CD4-positive, alpha-beta T cell (primary cell): ENCODE measurements at regions not wholly inside any gene's neighbourhood (a gene's known extent, or its start where the extent isn't known, plus 50 kb on each side); places are given as distances from the start of the nearest gene placed in this dataset.

Experiments
- ATAC-seq: fragments of 200-7000 bp; cut with Tn5 transposase; one replicate; pipeline ENCODE4 v1.10.0; 2022; ENCODE audit warnings: mild to moderate bottlenecking; ENCODE audit not compliant: poor library complexity
- CTCF ChIA-PET: fragments of 350-600 bp; sonication (Branson Sonifier 250); formaldehyde crosslinking; loops from one replicate; lab custom pipeline; 2021; ENCODE audit warnings: antibody characterized with exemption, inconsistent platforms; lab: Charles Lee
- POLR2A ChIA-PET: fragments of 350-600 bp; sonication (Branson Sonifier 250); formaldehyde crosslinking; loops from one replicate; lab custom pipeline; 2021; ENCODE audit warnings: antibody characterized with exemption, inconsistent platforms; lab: Charles Lee
- DNase-seq, 14 experiments: peaks; one replicate each; pipeline ENCODE4 v3.0.0-alpha.2; 2013 to 2020; ENCODE audit warnings: mixed read lengths in 2 of 14
- H3K27ac ChIP-seq, 2 donors: one replicate each; pipeline versions ENCODE4 v1.5.1 to v1.7.0; 2013; ENCODE audit warnings: low read length in 2 of 2, low read depth in 1 of 2, mild to moderate bottlenecking in 1 of 2
- H3K27me3 ChIP-seq, 2 experiments: 1 replicate in 1 of 2; 2 replicates in 1 of 2; pipeline versions ENCODE4 v1.6.1 to v1.7.0; 2013; ENCODE audit warnings: low read length in 2 of 2, control low read depth in 1 of 2, mild to moderate bottlenecking in 1 of 2, moderate library complexity in 1 of 2; ENCODE audit not compliant: insufficient read depth in 2 of 2, control insufficient read depth in 1 of 2
- H3K36me3 ChIP-seq: one replicate; pipeline ENCODE4 v1.6.1; 2013; ENCODE audit warnings: low read length, control low read depth; ENCODE audit not compliant: insufficient read depth
- H3K4me1 ChIP-seq: one replicate; pipeline ENCODE4 v1.6.1; 2013; ENCODE audit warnings: low read length, control low read depth; ENCODE audit not compliant: insufficient read depth
- H3K4me3 ChIP-seq: one replicate; pipeline ENCODE4 v1.5.1; 2013; ENCODE audit warnings: mild to moderate bottlenecking, low read length, moderate library complexity
- H3K9me3 ChIP-seq, 2 experiments: 1 replicate in 1 of 2; 2 replicates in 1 of 2; pipeline versions ENCODE4 v1.6.1 to v1.7.0; 2013; ENCODE audit warnings: low read length in 2 of 2, mild to moderate bottlenecking in 2 of 2, control low read depth in 1 of 2, moderate library complexity in 1 of 2; ENCODE audit not compliant: control insufficient read depth in 1 of 2, insufficient read depth in 1 of 2
- H3K27ac Mint-ChIP-seq: one replicate; pipeline ENCODE4 v1.8.0; 2020; ENCODE audit warnings: mixed read lengths
- H3K27me3 Mint-ChIP-seq: one replicate; pipeline ENCODE4 v1.8.0; 2021; ENCODE audit warnings: mixed read lengths
- H3K36me3 Mint-ChIP-seq: one replicate; pipeline ENCODE4 v1.8.0; 2021; ENCODE audit warnings: low read depth, mixed read lengths
- H3K4me1 Mint-ChIP-seq: one replicate; pipeline ENCODE4 v1.8.0; 2021; ENCODE audit warnings: low read depth, mixed read lengths
- H3K4me3 Mint-ChIP-seq: one replicate; pipeline ENCODE4 v1.8.0; 2020; ENCODE audit warnings: mild to moderate bottlenecking, mixed read lengths
- H3K9me3 Mint-ChIP-seq: one replicate; pipeline ENCODE4 v1.8.0; 2020; ENCODE audit warnings: mixed read lengths
- CTCF ChIP-seq: fragments of 200-600 bp; IDR thresholded peaks from one replicate; pipeline ENCODE4 v1.8.0; 2022; ENCODE audit warnings: antibody characterized with exemption, mild to moderate bottlenecking
- intact Hi-C, 2 experiments: fragments of 100-400 bp; cut with DNase I in 1 of 2; cut with micrococcal nuclease in 1 of 2; formaldehyde crosslinking; loops; one replicate each; pipeline versions ENCODE4 v1.15.1 to v1.9.0; 2023 to 2025; cut with DNase I, micrococcal nuclease

GRCh38 chr1:195597891-195598290 is 1010.3 kb downstream of the KCNT2 start:
- Histone ChIP-seq H3K27me3 (no peaks in the 10 kb centered on the region), H3K4me1 (no peaks in the 10 kb centered on the region), H3K4me3 (no peak overlapping the region), H3K27ac (no peak overlapping the region), H3K36me3 (no peaks in the 10 kb centered on the region), H3K9me3 (peaks cover 0 to 3% of the 10 kb centered on the region in 2 experiments)
- Mint-ChIP-seq H3K27ac (no peak overlapping the region), H3K27me3 (no peaks in the 10 kb centered on the region), H3K4me3 (no peak overlapping the region), H3K9me3 (peaks cover 7% of the 10 kb centered on the region), H3K36me3 (no peaks in the 10 kb centered on the region), H3K4me1 (no peaks in the 10 kb centered on the region)
- ATAC-seq (no peak), DNase-seq (no peak)
- intact Hi-C loops: no loop called here
- ChIA-PET CTCF (no interaction called here), POLR2A (no interaction called here)
- no peak for TF ChIP-seq CTCF

GRCh38 chr1:195594773-195595172 is 1013.5 kb downstream of the KCNT2 start:
- intact Hi-C loops: no loop called here
- Mint-ChIP-seq H3K4me3 (no peak overlapping the region), H3K9me3 (no peaks in the 10 kb centered on the region), H3K27ac (no peak overlapping the region), H3K27me3 (no peaks in the 10 kb centered on the region), H3K36me3 (no peaks in the 10 kb centered on the region), H3K4me1 (no peaks in the 10 kb centered on the region)
- ATAC-seq (no peak), DNase-seq (no peak)
- Histone ChIP-seq H3K9me3 (peaks cover 0 to 3% of the 10 kb centered on the region in 2 experiments), H3K4me3 (no peak overlapping the region), H3K27ac (no peak overlapping the region), H3K36me3 (no peaks in the 10 kb centered on the region), H3K4me1 (no peaks in the 10 kb centered on the region), H3K27me3 (no peaks in the 10 kb centered on the region)
- TF ChIP-seq CTCF: no peak
- CTCF ChIA-PET: no interaction called here
- POLR2A ChIA-PET: no interaction called here

- Mint-ChIP-seq H3K4me3 (no peak overlapping the region), H3K36me3 (no peaks in the 10 kb centered on the region)
- H3K27ac ChIP-seq: no peak overlapping the region
These were observed 1013.9 kb downstream of the KCNT2 start for GRCh38 chr1:195594322-195594721.

More at GRCh38 chr1:195594322-195594721, 1013.9 kb downstream of the KCNT2 start:
- no peak for TF ChIP-seq CTCF
- no peaks in the 10 kb centered on the region for H3K27me3 ChIP-seq
- POLR2A ChIA-PET: no interaction called here
- H3K4me3 ChIP-seq: no peak overlapping the region
- intact Hi-C loops: no loop called here
- ATAC-seq (no peak), DNase-seq (no peak)
- no peaks in the 10 kb centered on the region for H3K36me3 ChIP-seq
- H3K4me1 Mint-ChIP-seq: no peaks in the 10 kb centered on the region
- H3K27me3 Mint-ChIP-seq: no peaks in the 10 kb centered on the region
- H3K27ac Mint-ChIP-seq: no peak overlapping the region
- no peaks in the 10 kb centered on the region for H3K4me1 ChIP-seq
- H3K9me3 ChIP-seq: peaks cover 0 to 3% of the 10 kb centered on the region in 2 experiments
- H3K9me3 Mint-ChIP-seq: no peaks in the 10 kb centered on the region
- CTCF ChIA-PET: no interaction called here
